ENCODE measurements at regions not wholly inside any gene's neighbourhood (a gene's known extent, or its start where the extent isn't known, plus 50 kb on each side); places are given as distances from the start of the nearest gene placed in this dataset.

- no peak for DNase-seq (ENCODE audit: low spot score)
- H3K4me3 ChIP-seq = no peak overlapping the region
- intact Hi-C loops (cut with DNase I) = no loop called here
- no peaks in the 10 kb centered on the region for H3K4me1 ChIP-seq (replicated peaks)
- 87% methylated on average over 7 of the region's 7 CpGs for WGBS
- no peaks in the 10 kb centered on the region for H3K9me3 ChIP-seq
- no peaks in the 10 kb centered on the region for H3K36me3 ChIP-seq
- no peak for TF ChIP-seq POLR2A (IDR thresholded peaks at IDR 0.05)
- no peak for TF ChIP-seq POLR2AphosphoS5 (IDR thresholded peaks at IDR 0.05)
- TF ChIP-seq, protein P1, sequence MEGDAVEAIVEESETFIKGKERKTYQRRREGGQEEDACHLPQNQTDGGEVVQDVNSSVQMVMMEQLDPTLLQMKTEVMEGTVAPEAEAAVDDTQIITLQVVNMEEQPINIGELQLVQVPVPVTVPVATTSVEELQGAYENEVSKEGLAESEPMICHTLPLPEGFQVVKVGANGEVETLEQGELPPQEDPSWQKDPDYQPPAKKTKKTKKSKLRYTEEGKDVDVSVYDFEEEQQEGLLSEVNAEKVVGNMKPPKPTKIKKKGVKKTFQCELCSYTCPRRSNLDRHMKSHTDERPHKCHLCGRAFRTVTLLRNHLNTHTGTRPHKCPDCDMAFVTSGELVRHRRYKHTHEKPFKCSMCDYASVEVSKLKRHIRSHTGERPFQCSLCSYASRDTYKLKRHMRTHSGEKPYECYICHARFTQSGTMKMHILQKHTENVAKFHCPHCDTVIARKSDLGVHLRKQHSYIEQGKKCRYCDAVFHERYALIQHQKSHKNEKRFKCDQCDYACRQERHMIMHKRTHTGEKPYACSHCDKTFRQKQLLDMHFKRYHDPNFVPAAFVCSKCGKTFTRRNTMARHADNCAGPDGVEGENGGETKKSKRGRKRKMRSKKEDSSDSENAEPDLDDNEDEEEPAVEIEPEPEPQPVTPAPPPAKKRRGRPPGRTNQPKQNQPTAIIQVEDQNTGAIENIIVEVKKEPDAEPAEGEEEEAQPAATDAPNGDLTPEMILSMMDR (IDR thresholded peaks at IDR 0.05) = no peak
- no peaks in the 10 kb centered on the region for H3K27me3 ChIP-seq (replicated peaks; ENCODE audit: insufficient read depth)
- H3K27ac ChIP-seq = no peak overlapping the region
Observed at GRCh38 chr5:3175416-3175815, 420.2 kb upstream of the IRX1 start.

GRCh38 chr5:3167473-3167872 is 416.0 kb upstream of the IRX2 start:
- H3K4me1 ChIP-seq (replicated peaks) = no peaks in the 10 kb centered on the region
- H3K9me3 ChIP-seq = no peaks in the 10 kb centered on the region
- DNase-seq (ENCODE audit: low spot score) = no peak
- no peaks in the 10 kb centered on the region for H3K27me3 ChIP-seq (replicated peaks; ENCODE audit: insufficient read depth)
- H3K4me3 ChIP-seq = no peak overlapping the region
- TF ChIP-seq, protein P1 (IDR thresholded peaks at IDR 0.05) = no peak
- TF ChIP-seq POLR2A (IDR thresholded peaks at IDR 0.05) (no peak), POLR2AphosphoS5 (IDR thresholded peaks at IDR 0.05) (no peak)
- intact Hi-C loops (cut with DNase I) = no loop called here
- no peaks in the 10 kb centered on the region for H3K36me3 ChIP-seq
- H3K27ac ChIP-seq = no peak overlapping the region

DNA sequence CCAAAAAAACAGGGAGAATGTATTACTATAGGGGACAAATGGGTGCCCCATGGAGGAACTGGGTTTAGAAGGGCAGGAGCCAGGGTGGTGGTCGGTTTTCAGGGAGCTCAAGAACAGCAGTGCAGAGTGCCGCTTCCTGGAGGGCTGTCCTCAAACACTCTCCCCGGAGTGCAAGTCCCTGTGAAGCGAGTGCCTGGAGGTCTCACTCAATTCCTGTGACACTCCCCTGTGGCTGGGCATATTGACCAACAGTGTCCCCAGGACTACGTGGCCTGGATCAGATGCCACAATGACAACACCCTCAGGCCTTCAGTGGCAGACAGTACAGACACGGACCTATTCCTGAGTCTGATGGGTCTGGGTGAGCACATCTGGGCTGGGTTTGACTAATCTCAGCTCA is 412.1 kb upstream of the IRX2 start:
- H3K27me3 ChIP-seq (replicated peaks; ENCODE audit: insufficient read depth) = no peaks in the 10 kb centered on the region
- no peak overlapping the region for H3K27ac ChIP-seq
- no peak overlapping the region for H3K4me3 ChIP-seq
- H3K36me3 ChIP-seq = no peaks in the 10 kb centered on the region
- H3K9me3 ChIP-seq = no peaks in the 10 kb centered on the region
- TF ChIP-seq POLR2A (IDR thresholded peaks at IDR 0.05) (no peak), POLR2AphosphoS5 (IDR thresholded peaks at IDR 0.05) (no peak)
- TF ChIP-seq, protein P1 (IDR thresholded peaks at IDR 0.05) = no peak
- DNase-seq (ENCODE audit: low spot score) = no peak
- no peaks in the 10 kb centered on the region for H3K4me1 ChIP-seq (replicated peaks)
- 94% methylated on average over 6 of the region's 6 CpGs for WGBS
- intact Hi-C loops (cut with DNase I) = no loop called here

- H3K4me1 ChIP-seq (replicated peaks) = no peaks in the 10 kb centered on the region
- WGBS = 64% methylated on average over 8 of the region's 8 CpGs
- H3K27ac ChIP-seq = no peak overlapping the region
- H3K27me3 ChIP-seq (replicated peaks; ENCODE audit: insufficient read depth) = no peaks in the 10 kb centered on the region
- H3K4me3 ChIP-seq = no peak overlapping the region
- intact Hi-C loops (cut with DNase I) = no loop called here
- no peak for DNase-seq (ENCODE audit: low spot score)
- TF ChIP-seq, protein P1 (IDR thresholded peaks at IDR 0.05) = no peak
- no peak for TF ChIP-seq POLR2A (IDR thresholded peaks at IDR 0.05)
- H3K9me3 ChIP-seq = no peaks in the 10 kb centered on the region
- H3K36me3 ChIP-seq = no peaks in the 10 kb centered on the region
Observed at GRCh38 chr5:3161672-3162071, 410.2 kb upstream of the IRX2 start.

GRCh38 chr5:3157214-3157613 is 405.7 kb upstream of the IRX2 start:
- no peaks in the 10 kb centered on the region for H3K4me1 ChIP-seq (replicated peaks)
- H3K27me3 ChIP-seq (replicated peaks; ENCODE audit: insufficient read depth) = no peaks in the 10 kb centered on the region
- H3K36me3 ChIP-seq = no peaks in the 10 kb centered on the region
- intact Hi-C loops (cut with DNase I) = no loop called here
- no peaks in the 10 kb centered on the region for H3K9me3 ChIP-seq
- DNase-seq (ENCODE audit: low spot score) = no peak
- TF ChIP-seq POLR2AphosphoS5 (IDR thresholded peaks at IDR 0.05) (no peak), POLR2A (IDR thresholded peaks at IDR 0.05) (no peak)
- TF ChIP-seq, protein P1 (IDR thresholded peaks at IDR 0.05) = no peak
- 34% methylated on average over 4 of the region's 4 CpGs for WGBS
- no peak overlapping the region for H3K4me3 ChIP-seq
- no peak overlapping the region for H3K27ac ChIP-seq
